ENCODE measurements at regions not wholly inside any gene's neighbourhood (a gene's known extent, or its start where the extent isn't known, plus 50 kb on each side); places are given as distances from the start of the nearest gene placed in this dataset.
A peak's percentile ranks its signal among the peaks of the same experiment; 100 is the strongest.

- no peak for DNase-seq
- no peak overlapping the region for H3K9ac ChIP-seq (ENCODE audit: low read length)
- no peak overlapping the region for H2BK120ac ChIP-seq (ENCODE audit: low read depth, low read length)
- no peak overlapping the region for H3K23ac ChIP-seq (ENCODE audit: low read length)
- no peak overlapping the region for H3K27ac ChIP-seq (ENCODE audit: low read depth, low read length)
- H3K79me1 ChIP-seq (ENCODE audit: low read length), result no peaks in the 10 kb centered on the region
- no peaks in the 10 kb centered on the region for H3K4me1 ChIP-seq (ENCODE audit: control insufficient read depth, low read depth, low read length)
- no peak overlapping the region for H3K56ac ChIP-seq (ENCODE audit: low read length)
- no peak overlapping the region for H2BK15ac ChIP-seq (replicated peaks; ENCODE audit: low read depth)
- H3K4me2 ChIP-seq (ENCODE audit: low read length), result no peak overlapping the region
- H3K4me3 ChIP-seq (ENCODE audit: low read length), result no peak overlapping the region
- no peak overlapping the region for H4K5ac ChIP-seq (ENCODE audit: low read length)
- no CpG with 5 or more reads among the region's 3 CpGs for WGBS (ENCODE audit: extremely low coverage, insufficient coverage, low lambda C conversion rate)
- no peaks in the 10 kb centered on the region for H3K36me3 ChIP-seq (ENCODE audit: control insufficient read depth, insufficient read depth, low read length)
- no peak overlapping the region for H4K8ac ChIP-seq (ENCODE audit: low read depth, low read length)
- H2BK5ac ChIP-seq (ENCODE audit: low read length), result no peak overlapping the region
- H3K18ac ChIP-seq (ENCODE audit: low read length), result no peak overlapping the region
- no peak overlapping the region for H3K4ac ChIP-seq (ENCODE audit: low read depth, low read length)
- no peaks in the 10 kb centered on the region for H3K79me2 ChIP-seq (ENCODE audit: control insufficient read depth, insufficient read depth, low read length)
- no peaks in the 10 kb centered on the region for H3K27me3 ChIP-seq (ENCODE audit: insufficient read depth, low read length, poor library complexity)
- H2AK5ac ChIP-seq (ENCODE audit: low read length), result no peak overlapping the region
Observed at GRCh38 chr4:59536428-59536827, 1663.7 kb upstream of the ADGRL3 start.

- Histone ChIP-seq H2AK5ac (ENCODE audit: low read length) (no peak overlapping the region), H4K5ac (ENCODE audit: low read length) (no peak overlapping the region), H3K4ac (ENCODE audit: low read depth, low read length) (no peak overlapping the region), H4K8ac (ENCODE audit: low read depth, low read length) (no peak overlapping the region), H3K9ac (ENCODE audit: low read length) (no peak overlapping the region), H3K56ac (ENCODE audit: low read length) (no peak overlapping the region), H3K4me3 (ENCODE audit: low read length) (no peak overlapping the region), H2BK120ac (ENCODE audit: low read depth, low read length) (no peak overlapping the region), H3K79me1 (ENCODE audit: low read length) (no peaks in the 10 kb centered on the region), H3K27me3 (ENCODE audit: insufficient read depth, low read length, poor library complexity) (no peaks in the 10 kb centered on the region), H3K18ac (ENCODE audit: low read length) (no peak overlapping the region), H2BK5ac (ENCODE audit: low read length) (no peak overlapping the region), H3K4me1 (ENCODE audit: control insufficient read depth, low read depth, low read length) (no peaks in the 10 kb centered on the region), H3K4me2 (ENCODE audit: low read length) (no peak overlapping the region), H3K23ac (ENCODE audit: low read length) (no peak overlapping the region), H3K27ac (ENCODE audit: low read depth, low read length) (no peak overlapping the region), H3K79me2 (ENCODE audit: control insufficient read depth, insufficient read depth, low read length) (no peaks in the 10 kb centered on the region), H3K36me3 (ENCODE audit: control insufficient read depth, insufficient read depth, low read length) (no peaks in the 10 kb centered on the region), H2BK15ac (replicated peaks; ENCODE audit: low read depth) (no peak overlapping the region)
- no peak for DNase-seq
- WGBS (ENCODE audit: extremely low coverage, insufficient coverage, low lambda C conversion rate), result no CpG with 5 or more reads among the region's 2 CpGs
Observed at GRCh38 chr4:59537246-59537886, 1662.8 kb upstream of the ADGRL3 start.

GRCh38 chr4:59539401-59539800 lies 1660.7 kb upstream of the ADGRL3 start:
- Histone ChIP-seq H2BK120ac (ENCODE audit: low read depth, low read length) (no peak overlapping the region), H4K5ac (ENCODE audit: low read length) (no peak overlapping the region), H3K27ac (ENCODE audit: low read depth, low read length) (no peak overlapping the region), H3K23ac (ENCODE audit: low read length) (no peak overlapping the region), H3K4me2 (ENCODE audit: low read length) (no peak overlapping the region), H3K79me2 (ENCODE audit: control insufficient read depth, insufficient read depth, low read length) (no peaks in the 10 kb centered on the region), H3K56ac (ENCODE audit: low read length) (no peak overlapping the region), H3K4me1 (ENCODE audit: control insufficient read depth, low read depth, low read length) (no peaks in the 10 kb centered on the region), H2BK15ac (replicated peaks; ENCODE audit: low read depth) (no peak overlapping the region), H3K4me3 (ENCODE audit: low read length) (no peak overlapping the region), H3K36me3 (ENCODE audit: control insufficient read depth, insufficient read depth, low read length) (no peaks in the 10 kb centered on the region), H4K8ac (ENCODE audit: low read depth, low read length) (no peak overlapping the region), H2AK5ac (ENCODE audit: low read length) (no peak overlapping the region), H3K4ac (ENCODE audit: low read depth, low read length) (no peak overlapping the region), H2BK5ac (ENCODE audit: low read length) (no peak overlapping the region), H3K27me3 (ENCODE audit: insufficient read depth, low read length, poor library complexity) (no peaks in the 10 kb centered on the region), H3K18ac (ENCODE audit: low read length) (no peak overlapping the region), H3K9ac (ENCODE audit: low read length) (no peak overlapping the region), H3K79me1 (ENCODE audit: low read length) (no peaks in the 10 kb centered on the region)
- DNase-seq, result no peak
- no CpG with 5 or more reads among the region's 4 CpGs for WGBS (ENCODE audit: extremely low coverage, insufficient coverage, low lambda C conversion rate)

GRCh38 chr4:59540311-59540710 lies 1659.8 kb upstream of the ADGRL3 start:
- H2BK5ac ChIP-seq (ENCODE audit: low read length), result no peak overlapping the region
- H3K4me3 ChIP-seq (ENCODE audit: low read length), result no peak overlapping the region
- H3K36me3 ChIP-seq (ENCODE audit: control insufficient read depth, insufficient read depth, low read length), result no peaks in the 10 kb centered on the region
- H2AK5ac ChIP-seq (ENCODE audit: low read length), result no peak overlapping the region
- no peaks in the 10 kb centered on the region for H3K27me3 ChIP-seq (ENCODE audit: insufficient read depth, low read length, poor library complexity)
- no peak overlapping the region for H3K27ac ChIP-seq (ENCODE audit: low read depth, low read length)
- WGBS (ENCODE audit: extremely low coverage, insufficient coverage, low lambda C conversion rate), result no CpG with 5 or more reads among the region's 2 CpGs
- no peaks in the 10 kb centered on the region for H3K4me1 ChIP-seq (ENCODE audit: control insufficient read depth, low read depth, low read length)
- H4K8ac ChIP-seq (ENCODE audit: low read depth, low read length), result no peak overlapping the region
- no peaks in the 10 kb centered on the region for H3K79me2 ChIP-seq (ENCODE audit: control insufficient read depth, insufficient read depth, low read length)
- no peaks in the 10 kb centered on the region for H3K79me1 ChIP-seq (ENCODE audit: low read length)
- H3K4ac ChIP-seq (ENCODE audit: low read depth, low read length), result no peak overlapping the region
- no peak overlapping the region for H3K18ac ChIP-seq (ENCODE audit: low read length)
- no peak overlapping the region for H3K9ac ChIP-seq (ENCODE audit: low read length)
- H2BK120ac ChIP-seq (ENCODE audit: low read depth, low read length), result no peak overlapping the region
- H3K23ac ChIP-seq (ENCODE audit: low read length), result no peak overlapping the region
- H3K4me2 ChIP-seq (ENCODE audit: low read length), result no peak overlapping the region
- H4K5ac ChIP-seq (ENCODE audit: low read length), result no peak overlapping the region
- H3K56ac ChIP-seq (ENCODE audit: low read length), result no peak overlapping the region
- no peak overlapping the region for H2BK15ac ChIP-seq (replicated peaks; ENCODE audit: low read depth)
- DNase-seq, result no peak

- H3K4me3 ChIP-seq (ENCODE audit: low read length), result no peak overlapping the region
Observed at GRCh38 chr4:59553063-59553720, 1646.9 kb upstream of the ADGRL3 start.

GRCh38 chr4:59553721-59554091 lies 1646.4 kb upstream of the ADGRL3 start:
- H3K79me2 ChIP-seq (ENCODE audit: control insufficient read depth, insufficient read depth, low read length), result no peaks in the 10 kb centered on the region
- no peak overlapping the region for H4K5ac ChIP-seq (ENCODE audit: low read length)
- H2AK5ac ChIP-seq (ENCODE audit: low read length), result no peak overlapping the region
- H3K27ac ChIP-seq (ENCODE audit: low read depth, low read length), result no peak overlapping the region
- no peak overlapping the region for H3K9ac ChIP-seq (ENCODE audit: low read length)
- H2BK120ac ChIP-seq (ENCODE audit: low read depth, low read length), result no peak overlapping the region
- H3K56ac ChIP-seq (ENCODE audit: low read length), result no peak overlapping the region
- no CpG with 5 or more reads among the region's 2 CpGs for WGBS (ENCODE audit: extremely low coverage, insufficient coverage, low lambda C conversion rate)
- H3K4me1 ChIP-seq (ENCODE audit: control insufficient read depth, low read depth, low read length), result no peaks in the 10 kb centered on the region
- no peak overlapping the region for H3K4ac ChIP-seq (ENCODE audit: low read depth, low read length)
- DNase-seq, result no peak
- no peak overlapping the region for H2BK5ac ChIP-seq (ENCODE audit: low read length)
- no peak overlapping the region for H2BK15ac ChIP-seq (replicated peaks; ENCODE audit: low read depth)
- H3K23ac ChIP-seq (ENCODE audit: low read length), result no peak overlapping the region
- H3K18ac ChIP-seq (ENCODE audit: low read length), result no peak overlapping the region
- H3K27me3 ChIP-seq (ENCODE audit: insufficient read depth, low read length, poor library complexity), result no peaks in the 10 kb centered on the region
- no peak overlapping the region for H4K8ac ChIP-seq (ENCODE audit: low read depth, low read length)
- H3K4me2 ChIP-seq (ENCODE audit: low read length), result no peak overlapping the region
- no peaks in the 10 kb centered on the region for H3K36me3 ChIP-seq (ENCODE audit: control insufficient read depth, insufficient read depth, low read length)
- H3K79me1 ChIP-seq (ENCODE audit: low read length), result no peaks in the 10 kb centered on the region
- H3K4me3 ChIP-seq (ENCODE audit: low read length), result no peak overlapping the region

More at GRCh38 chr4:59553063-59553720, 1646.9 kb upstream of the ADGRL3 start:
- Histone ChIP-seq H3K9ac (ENCODE audit: low read length) (no peak overlapping the region), H3K27me3 (ENCODE audit: insufficient read depth, low read length, poor library complexity) (no peaks in the 10 kb centered on the region), H3K4me2 (ENCODE audit: low read length) (no peak overlapping the region), H3K23ac (ENCODE audit: low read length) (no peak overlapping the region), H2BK120ac (ENCODE audit: low read depth, low read length) (no peak overlapping the region), H3K79me2 (ENCODE audit: control insufficient read depth, insufficient read depth, low read length) (no peaks in the 10 kb centered on the region), H3K4ac (ENCODE audit: low read depth, low read length) (no peak overlapping the region), H3K18ac (ENCODE audit: low read length) (no peak overlapping the region), H3K27ac (ENCODE audit: low read depth, low read length) (no peak overlapping the region), H3K56ac (ENCODE audit: low read length) (no peak overlapping the region), H4K8ac (ENCODE audit: low read depth, low read length) (no peak overlapping the region), H2BK5ac (ENCODE audit: low read length) (no peak overlapping the region), H4K5ac (ENCODE audit: low read length) (no peak overlapping the region), H3K4me1 (ENCODE audit: control insufficient read depth, low read depth, low read length) (no peaks in the 10 kb centered on the region), H2BK15ac (replicated peaks; ENCODE audit: low read depth) (no peak overlapping the region), H3K79me1 (ENCODE audit: low read length) (no peaks in the 10 kb centered on the region), H2AK5ac (ENCODE audit: low read length) (no peak overlapping the region), H3K36me3 (ENCODE audit: control insufficient read depth, insufficient read depth, low read length) (no peaks in the 10 kb centered on the region)
- no CpG with 5 or more reads among the region's 2 CpGs for WGBS (ENCODE audit: extremely low coverage, insufficient coverage, low lambda C conversion rate)
- DNase-seq, result peak; percentile 51

Measured in mesendoderm (in vitro differentiated cells).